HG03575 (cell line): ENCODE measurements at regions not wholly inside any gene's neighbourhood (a gene's known extent, or its start where the extent isn't known, plus 50 kb on each side); places are given as distances from the start of the nearest gene placed in this dataset.
"Not testable (repeated sequence)": the region's sequence is repeated elsewhere in the genome, so short reads cannot be mapped to it uniquely, and the experiment has no call there.

Experiments
- ATAC-seq: cut with Tn5 transposase; IDR thresholded peaks from one replicate; pipeline ENCODE4 v1.9.1; 2021; ENCODE audit not compliant: unreplicated experiment, insufficient number of reproducible peaks, low FRiP score; ENCODE audit errors: extremely low read depth

- ATAC-seq, result no peak
Measured at GRCh38 chr7:14995774-14996173, 93.2 kb upstream of the DGKB start.

- ATAC-seq, result no peak
Measured at GRCh38 chr7:14988941-14989340, 86.4 kb upstream of the DGKB start.

- no peak for ATAC-seq
Measured at GRCh38 chr7:14978687-14979086, 76.1 kb upstream of the DGKB start.

GRCh38 chr7:14974688-14975087 lies 72.1 kb upstream of the DGKB start:
- ATAC-seq, result no peak

- no peak for ATAC-seq
Measured at GRCh38 chr7:14973712-14974428, 71.3 kb upstream of the DGKB start.

GRCh38 chr7:14971678-14972077 lies 69.1 kb upstream of the DGKB start:
- ATAC-seq, result not testable (repeated sequence)

- not testable (repeated sequence) for ATAC-seq
Measured at GRCh38 chr7:14967376-14967775, 64.8 kb upstream of the DGKB start.

- ATAC-seq, result no peak
Measured at GRCh38 chr7:14962778-14963177, 60.2 kb upstream of the DGKB start.

- no peak for ATAC-seq
Measured at GRCh38 chr7:14960721-14961120, 58.2 kb upstream of the DGKB start.

- ATAC-seq, result no peak
Measured at GRCh38 chr7:14959339-14959738, 56.8 kb upstream of the DGKB start.

- no peak for ATAC-seq
Measured at GRCh38 chr7:14954035-14954434, 51.5 kb upstream of the DGKB start.
